ENCODE measurements at regions not wholly inside any gene's neighbourhood (a gene's known extent, or its start where the extent isn't known, plus 50 kb on each side); places are given as distances from the start of the nearest gene placed in this dataset.
"Not testable (repeated sequence)": the region's sequence is repeated elsewhere in the genome, so short reads cannot be mapped to it uniquely, and the experiment has no call there.

DNA sequence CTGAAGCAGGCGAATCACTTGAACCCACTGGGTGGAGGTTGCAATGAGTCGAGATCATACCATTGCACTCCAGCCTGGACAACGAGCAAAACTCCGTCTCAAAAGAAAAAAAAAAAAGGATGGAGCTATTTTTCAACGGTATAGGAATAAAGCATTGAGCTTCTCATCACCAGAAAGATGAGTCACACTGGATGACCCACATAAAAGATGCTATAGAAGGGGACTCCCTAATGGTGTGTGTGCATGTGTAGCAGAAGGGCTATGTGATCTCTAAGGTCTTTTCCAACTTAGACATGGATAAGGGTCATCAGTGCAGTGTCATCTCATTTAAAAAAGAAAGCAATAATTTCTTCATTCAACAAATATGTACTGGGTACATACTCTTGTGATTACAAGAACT, 476.0 kb downstream of the MFSD1 start:
- H3K4me1 ChIP-seq (ENCODE audit: insufficient read depth, low read length) = no peaks in the 10 kb centered on the region
- no peak overlapping the region for H3K4me3 ChIP-seq (ENCODE audit: low read length)
- H3K27me3 ChIP-seq (ENCODE audit: insufficient read depth, low read length) = no peaks in the 10 kb centered on the region
- H3K9me3 ChIP-seq (ENCODE audit: low read depth, low read length) = no peaks in the 10 kb centered on the region

DNA sequence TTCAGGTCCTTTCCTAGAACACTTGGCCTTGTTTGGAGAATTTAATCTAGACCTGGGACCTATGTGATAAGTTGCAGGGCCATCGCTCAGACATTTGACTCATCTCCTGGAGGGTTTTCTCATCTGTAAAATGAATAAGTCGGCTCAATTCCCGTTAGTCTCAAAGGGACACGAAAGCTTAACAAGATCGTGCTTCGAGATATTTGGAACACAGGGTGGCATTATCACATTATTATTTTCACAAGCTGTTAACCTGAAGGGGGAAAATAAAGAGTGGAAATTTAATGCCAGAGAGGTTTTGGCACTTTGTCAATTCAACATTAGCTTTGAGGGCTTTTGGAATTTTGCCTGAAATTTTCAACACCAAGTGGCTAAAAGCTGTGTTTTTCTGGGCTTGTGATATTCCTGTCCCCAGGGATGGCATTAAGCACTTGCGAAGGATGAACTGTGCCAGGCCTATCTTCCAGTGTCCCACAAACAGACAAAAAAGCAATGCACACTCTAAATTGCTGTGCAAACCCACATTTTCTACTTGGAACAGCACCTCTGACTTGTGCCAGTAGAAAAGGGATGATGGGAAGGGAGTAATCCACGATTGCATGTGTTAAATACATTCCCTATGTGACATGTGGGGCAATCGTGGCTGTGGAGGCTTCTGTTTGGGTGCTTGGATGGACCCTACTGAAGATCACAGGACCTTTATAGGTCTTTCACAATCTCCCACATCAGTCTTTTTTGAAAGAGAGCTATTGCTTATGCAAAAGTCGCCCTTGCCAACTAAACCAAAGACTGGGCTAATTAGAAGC, 478.7 kb downstream of the MFSD1 start:
- Histone ChIP-seq H3K4me3 (ENCODE audit: low read length) (no peak overlapping the region), H3K4me1 (ENCODE audit: insufficient read depth, low read length) (no peaks in the 10 kb centered on the region), H3K9me3 (ENCODE audit: low read depth, low read length) (no peaks in the 10 kb centered on the region), H3K27me3 (ENCODE audit: insufficient read depth, low read length) (no peaks in the 10 kb centered on the region)

DNA sequence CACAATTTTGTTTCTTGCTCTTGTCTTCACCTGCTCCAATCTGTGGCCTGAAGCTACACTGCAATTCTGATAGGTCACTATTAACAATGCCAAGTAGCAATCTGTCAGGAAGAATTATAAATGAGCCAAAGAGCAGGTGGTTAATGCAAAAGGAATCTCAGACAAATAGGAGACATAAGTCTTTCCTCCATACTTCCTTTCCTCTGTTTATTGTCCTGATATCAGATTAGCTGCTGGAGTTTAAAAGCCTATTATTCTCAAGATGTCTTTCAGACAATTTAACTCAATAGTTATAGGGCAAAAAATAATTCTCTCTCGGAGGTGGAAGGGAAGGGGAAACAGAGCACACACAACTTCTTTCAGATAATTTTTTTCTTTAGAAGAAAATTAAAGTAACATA, 491.6 kb downstream of the MFSD1 start:
- no peaks in the 10 kb centered on the region for H3K4me1 ChIP-seq (ENCODE audit: insufficient read depth, low read length)
- no peaks in the 10 kb centered on the region for H3K9me3 ChIP-seq (ENCODE audit: low read depth, low read length)
- no peak overlapping the region for H3K4me3 ChIP-seq (ENCODE audit: low read length)
- H3K27me3 ChIP-seq (ENCODE audit: insufficient read depth, low read length) = no peaks in the 10 kb centered on the region

DNA sequence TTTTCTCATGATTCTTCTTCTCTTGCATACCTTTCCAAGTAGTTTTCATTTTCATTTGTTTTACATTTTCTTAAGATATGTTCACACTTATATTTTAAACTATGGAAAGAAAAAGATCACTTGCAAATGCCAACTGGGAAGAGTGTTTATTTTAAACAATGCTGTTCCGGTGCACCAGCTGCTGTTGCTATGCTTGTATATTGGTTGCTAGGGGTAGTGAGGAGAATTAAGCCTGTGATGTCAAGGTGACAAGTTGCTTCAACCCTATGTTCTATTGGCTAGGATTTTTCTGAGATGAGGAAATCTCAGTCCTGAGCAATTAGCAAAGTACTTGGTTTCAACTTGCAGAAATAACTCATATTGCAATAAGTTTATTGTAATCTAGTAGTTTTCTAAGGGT, 500.1 kb downstream of the MFSD1 start:
- H3K4me3 ChIP-seq (ENCODE audit: low read length) = no peak overlapping the region
- no peaks in the 10 kb centered on the region for H3K9me3 ChIP-seq (ENCODE audit: low read depth, low read length)
- no peaks in the 10 kb centered on the region for H3K4me1 ChIP-seq (ENCODE audit: insufficient read depth, low read length)
- H3K27me3 ChIP-seq (ENCODE audit: insufficient read depth, low read length) = no peaks in the 10 kb centered on the region

DNA sequence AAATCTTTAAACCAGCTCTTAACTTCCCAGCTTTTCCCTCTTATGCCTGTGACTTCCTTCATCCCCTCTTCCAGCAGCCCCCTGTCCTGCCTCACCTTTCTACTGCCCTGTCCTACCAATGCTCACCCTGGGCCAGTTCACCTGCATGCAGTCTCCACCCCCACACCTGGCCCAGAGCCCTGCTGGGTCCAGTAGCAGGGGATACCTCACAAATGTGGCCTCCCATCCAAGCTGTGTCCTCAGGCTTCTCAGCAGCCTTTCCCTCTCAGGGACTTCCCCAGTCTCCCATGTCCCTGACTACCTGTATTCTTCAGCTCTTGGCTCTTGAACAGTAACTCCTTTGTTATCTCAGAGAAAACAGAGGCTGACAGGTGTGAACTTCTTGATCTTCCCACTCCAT, 503.2 kb downstream of the MFSD1 start:
- no peak overlapping the region for H3K4me3 ChIP-seq (ENCODE audit: low read length)

DNA sequence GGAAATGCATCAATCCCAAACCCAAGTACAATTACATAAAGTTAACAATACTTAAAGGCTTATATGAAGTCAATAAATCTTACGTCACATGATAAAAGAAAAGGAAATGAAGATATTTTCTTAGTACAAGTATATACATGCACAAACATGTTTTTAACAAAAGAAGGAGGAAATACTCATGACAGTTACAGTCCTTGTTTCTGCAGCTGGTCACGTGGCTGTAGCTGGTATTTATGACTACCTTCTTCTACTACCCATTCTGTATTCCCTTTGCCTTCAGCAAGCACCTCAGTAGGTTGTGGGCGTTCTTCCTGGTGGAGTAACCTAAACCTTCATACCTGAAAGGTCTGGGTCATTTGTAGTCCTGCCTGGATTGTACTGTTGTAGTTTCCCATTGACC, 514.9 kb downstream of the MFSD1 start:
- H3K4me3 ChIP-seq (ENCODE audit: low read length); H3K9me3 ChIP-seq (ENCODE audit: low read depth, low read length); H3K4me1 ChIP-seq (ENCODE audit: insufficient read depth, low read length); H3K27me3 ChIP-seq (ENCODE audit: insufficient read depth, low read length): not testable (repeated sequence)

More for the DNA sequence above, 503.2 kb downstream of the MFSD1 start:
- Histone ChIP-seq H3K27me3 (ENCODE audit: insufficient read depth, low read length) (no peaks in the 10 kb centered on the region), H3K9me3 (ENCODE audit: low read depth, low read length) (no peaks in the 10 kb centered on the region), H3K4me1 (ENCODE audit: insufficient read depth, low read length) (no peaks in the 10 kb centered on the region)

DNA sequence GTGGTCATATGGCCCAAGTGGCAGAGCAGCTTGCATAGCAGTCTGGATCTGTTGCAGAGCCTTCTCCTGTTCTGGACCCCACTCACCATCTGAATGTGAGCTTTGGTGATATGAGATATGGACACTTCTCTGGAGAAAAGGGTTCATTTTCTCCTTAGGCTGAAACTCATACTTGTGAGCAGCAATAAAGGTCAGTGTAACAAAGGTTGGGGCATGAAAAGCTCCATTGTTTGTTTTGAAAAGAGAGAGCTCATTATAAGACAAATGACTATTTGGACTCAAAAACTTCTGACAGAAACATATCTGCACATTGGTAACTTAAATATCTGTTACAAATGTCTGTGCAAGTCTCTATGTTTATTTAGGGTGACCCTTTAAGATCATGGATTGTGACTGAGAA, 517.3 kb downstream of the MFSD1 start:
- Histone ChIP-seq H3K4me1 (ENCODE audit: insufficient read depth, low read length) (no peaks in the 10 kb centered on the region), H3K9me3 (ENCODE audit: low read depth, low read length) (no peaks in the 10 kb centered on the region), H3K4me3 (ENCODE audit: low read length) (no peak overlapping the region), H3K27me3 (ENCODE audit: insufficient read depth, low read length) (no peaks in the 10 kb centered on the region)

DNA sequence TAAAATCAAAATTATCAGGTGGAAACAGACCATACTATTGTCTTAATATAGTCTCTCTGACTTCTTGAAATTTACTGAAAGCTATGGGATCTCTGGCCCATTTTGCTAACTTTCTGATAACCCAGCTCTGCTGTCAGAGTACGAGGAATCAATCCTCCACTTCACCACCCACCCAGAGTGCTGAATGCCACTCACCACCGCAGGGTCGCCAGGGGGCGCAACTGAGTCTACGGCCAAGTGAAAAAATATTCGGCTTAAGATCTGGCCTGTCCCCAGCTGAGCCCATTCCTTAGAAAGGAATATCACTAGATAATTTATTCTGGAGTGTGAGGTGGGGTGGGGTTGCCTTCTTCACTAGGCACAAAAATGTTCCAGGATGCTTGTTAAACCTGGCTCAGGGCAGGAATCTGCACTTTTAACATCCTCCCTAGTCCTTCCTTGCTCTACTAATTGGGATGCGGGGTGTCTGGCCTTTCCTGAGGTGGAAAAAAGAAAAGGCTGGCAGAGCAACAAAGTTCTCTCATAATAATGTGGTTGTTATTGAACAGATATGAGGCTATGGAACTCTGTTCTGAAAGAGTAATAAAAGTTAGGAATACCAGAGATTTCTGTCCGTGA, 520.6 kb downstream of the MFSD1 start:
- Histone ChIP-seq H3K9me3 (ENCODE audit: low read depth, low read length) (no peaks in the 10 kb centered on the region), H3K4me3 (ENCODE audit: low read length) (no peak overlapping the region), H3K27me3 (ENCODE audit: insufficient read depth, low read length) (no peaks in the 10 kb centered on the region), H3K4me1 (ENCODE audit: insufficient read depth, low read length) (no peaks in the 10 kb centered on the region)

DNA sequence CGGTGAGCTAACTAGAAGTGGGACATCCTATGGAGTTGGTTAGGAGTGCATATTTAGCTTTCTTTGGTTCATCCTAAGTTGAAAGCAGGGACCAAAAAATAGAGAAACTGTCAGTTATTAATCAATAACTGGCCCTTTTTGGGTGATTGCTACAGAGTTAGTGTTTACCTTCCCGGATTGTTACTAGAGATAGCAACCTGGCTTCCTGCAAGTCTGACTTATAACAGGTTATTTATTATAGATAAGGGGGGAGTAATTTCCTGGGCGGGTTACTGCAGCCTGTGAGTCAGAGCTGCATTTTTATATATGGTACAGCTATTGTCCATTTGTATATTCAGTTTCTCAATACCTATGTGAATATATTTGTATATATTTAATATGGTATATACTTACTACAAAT, 522.0 kb downstream of the MFSD1 start:
- Histone ChIP-seq H3K4me1 (ENCODE audit: insufficient read depth, low read length) (no peaks in the 10 kb centered on the region), H3K9me3 (ENCODE audit: low read depth, low read length) (no peaks in the 10 kb centered on the region), H3K4me3 (ENCODE audit: low read length) (no peak overlapping the region), H3K27me3 (ENCODE audit: insufficient read depth, low read length) (no peaks in the 10 kb centered on the region)

DNA sequence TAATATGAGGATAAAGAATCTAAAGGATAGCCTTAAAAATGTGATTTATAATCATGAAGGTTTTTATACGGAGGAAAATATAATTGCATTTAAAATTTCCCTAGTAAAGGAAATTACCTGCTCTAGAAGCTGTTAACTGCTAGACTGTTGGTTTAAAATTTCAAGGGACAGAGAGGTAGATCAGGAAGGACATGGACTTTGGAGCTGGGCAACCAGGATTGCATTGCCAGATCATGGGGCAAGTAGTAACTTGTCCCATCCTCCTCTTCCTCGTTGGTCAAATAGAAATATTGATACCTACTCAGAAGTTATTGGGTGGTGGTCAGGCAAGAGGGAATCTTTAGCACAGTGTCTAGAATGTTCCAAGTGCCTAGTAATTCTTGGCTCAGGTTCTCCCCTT, 525.1 kb downstream of the MFSD1 start:
- no peaks in the 10 kb centered on the region for H3K9me3 ChIP-seq (ENCODE audit: low read depth, low read length)
- no peaks in the 10 kb centered on the region for H3K4me1 ChIP-seq (ENCODE audit: insufficient read depth, low read length)
- H3K27me3 ChIP-seq (ENCODE audit: insufficient read depth, low read length) = no peaks in the 10 kb centered on the region
- H3K4me3 ChIP-seq (ENCODE audit: low read length) = no peak overlapping the region

DNA sequence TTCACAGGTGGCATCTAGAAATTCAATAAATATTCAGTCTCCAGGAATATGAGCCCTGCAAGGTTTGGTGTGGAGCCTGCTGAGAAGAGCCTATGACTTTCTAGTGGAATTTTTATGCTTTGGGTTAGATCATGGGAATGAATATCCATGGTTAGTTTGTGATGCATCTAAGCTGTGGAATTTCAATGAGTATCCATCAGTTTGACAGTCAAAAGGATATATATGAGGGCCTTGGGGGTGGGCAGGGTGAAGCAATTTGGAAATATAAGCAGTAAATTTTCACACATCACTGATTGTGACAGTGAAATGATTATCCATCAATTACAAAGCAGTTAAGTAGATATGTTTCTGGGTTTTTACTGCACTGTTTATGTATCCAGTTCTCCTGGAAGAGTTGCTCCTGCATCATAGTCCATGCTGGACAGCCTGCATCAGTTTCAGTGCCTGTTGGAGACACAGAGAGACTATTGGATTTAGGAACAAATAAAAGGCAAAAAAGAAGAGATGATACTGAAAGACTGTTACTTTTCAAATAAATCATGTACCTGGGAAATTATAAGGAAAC, 530.8 kb downstream of the MFSD1 start:
- Histone ChIP-seq H3K4me1 (ENCODE audit: insufficient read depth, low read length) (no peaks in the 10 kb centered on the region), H3K9me3 (ENCODE audit: low read depth, low read length) (no peaks in the 10 kb centered on the region), H3K4me3 (ENCODE audit: low read length) (no peak overlapping the region), H3K27me3 (ENCODE audit: insufficient read depth, low read length) (no peaks in the 10 kb centered on the region)

DNA sequence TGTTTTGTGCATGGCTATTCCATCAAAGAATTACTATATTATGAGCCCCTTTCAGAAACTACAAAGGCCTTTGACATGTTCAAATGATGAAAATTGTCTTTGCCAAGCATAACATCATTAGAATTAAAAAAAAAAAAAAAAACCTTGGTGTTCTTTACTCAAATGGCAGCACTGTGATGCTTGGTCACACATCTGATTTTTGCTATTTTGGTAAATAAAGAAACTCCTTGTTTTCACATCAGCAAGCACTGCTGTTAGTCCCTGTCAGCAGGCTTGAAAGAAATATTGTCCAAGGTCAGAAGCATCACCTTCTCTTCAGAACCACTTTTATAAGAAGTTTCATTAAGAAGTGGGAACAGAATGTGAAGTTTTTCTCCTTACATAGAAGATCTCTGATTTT, 537.3 kb downstream of the MFSD1 start:
- no peak overlapping the region for H3K4me3 ChIP-seq (ENCODE audit: low read length)
- H3K27me3 ChIP-seq (ENCODE audit: insufficient read depth, low read length) = no peaks in the 10 kb centered on the region
- peaks cover 5% of the 10 kb centered on the region for H3K9me3 ChIP-seq (ENCODE audit: low read depth, low read length)
- no peaks in the 10 kb centered on the region for H3K4me1 ChIP-seq (ENCODE audit: insufficient read depth, low read length)

DNA sequence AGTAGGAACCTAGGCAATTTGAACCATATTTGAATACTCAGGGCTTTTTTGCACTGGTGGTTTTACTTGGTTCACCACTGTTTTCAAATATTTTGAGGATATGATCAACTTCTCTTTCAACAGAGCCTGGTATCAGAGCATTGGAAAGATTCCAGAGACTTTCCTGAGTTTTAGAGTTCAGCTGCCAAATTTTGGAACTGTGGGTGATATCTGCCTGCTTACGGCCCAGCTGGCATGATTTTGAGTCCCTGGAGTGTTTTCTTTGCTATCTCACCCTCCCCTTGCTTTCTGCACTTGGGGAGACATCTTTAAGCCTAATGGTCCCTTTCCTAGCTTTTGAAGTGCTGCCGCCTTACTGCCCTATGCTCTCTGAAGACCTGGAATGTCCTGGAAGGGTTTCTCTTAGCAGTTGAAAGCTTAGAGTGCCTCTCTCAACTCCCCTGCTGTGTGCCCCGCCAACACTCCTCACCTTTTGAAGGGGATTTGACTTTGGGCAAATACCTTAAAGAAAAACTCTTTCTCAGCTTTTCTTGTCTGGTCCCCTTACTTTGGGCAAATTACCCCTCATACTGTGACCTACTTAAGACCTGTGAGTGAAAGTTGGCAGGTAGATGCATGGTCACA, 539.1 kb downstream of the MFSD1 start:
- Histone ChIP-seq H3K27me3 (ENCODE audit: insufficient read depth, low read length) (no peaks in the 10 kb centered on the region), H3K4me3 (ENCODE audit: low read length) (no peak overlapping the region), H3K9me3 (ENCODE audit: low read depth, low read length) (peaks cover 5% of the 10 kb centered on the region), H3K4me1 (ENCODE audit: insufficient read depth, low read length) (no peaks in the 10 kb centered on the region)

DNA sequence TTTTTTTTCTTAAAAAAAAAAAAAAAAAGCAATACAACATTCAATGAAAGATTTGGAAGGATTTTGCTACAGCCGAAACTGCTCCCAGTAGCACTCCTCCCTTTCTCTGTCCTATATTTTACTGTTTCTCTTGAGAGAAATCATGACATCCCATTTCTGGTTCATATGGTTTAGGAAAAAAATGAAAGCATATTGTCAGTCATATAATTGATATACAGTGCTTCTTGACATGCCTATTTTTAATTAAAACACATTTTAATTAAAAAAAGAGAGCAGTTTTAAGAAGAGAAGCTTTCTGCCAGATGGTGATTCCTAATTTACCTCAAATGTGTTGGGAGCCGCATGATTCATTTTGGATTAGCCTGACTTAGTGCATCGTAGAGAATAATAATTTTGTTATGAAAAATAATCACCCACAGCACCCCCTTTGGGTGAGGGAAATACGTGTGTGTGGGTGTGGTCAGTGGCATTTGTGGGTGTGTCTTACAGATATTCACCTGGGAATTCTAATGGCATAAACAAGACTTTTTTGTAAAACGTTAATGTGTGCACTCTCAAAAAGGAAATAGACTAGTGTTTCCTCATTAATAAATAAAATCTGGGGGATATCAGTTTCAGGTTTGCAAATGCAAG, 544.5 kb downstream of the MFSD1 start:
- H3K9me3 ChIP-seq (ENCODE audit: low read depth, low read length) = no peaks in the 10 kb centered on the region
- no peaks in the 10 kb centered on the region for H3K27me3 ChIP-seq (ENCODE audit: insufficient read depth, low read length)
- no peak overlapping the region for H3K4me3 ChIP-seq (ENCODE audit: low read length)
- no peaks in the 10 kb centered on the region for H3K4me1 ChIP-seq (ENCODE audit: insufficient read depth, low read length)

DNA sequence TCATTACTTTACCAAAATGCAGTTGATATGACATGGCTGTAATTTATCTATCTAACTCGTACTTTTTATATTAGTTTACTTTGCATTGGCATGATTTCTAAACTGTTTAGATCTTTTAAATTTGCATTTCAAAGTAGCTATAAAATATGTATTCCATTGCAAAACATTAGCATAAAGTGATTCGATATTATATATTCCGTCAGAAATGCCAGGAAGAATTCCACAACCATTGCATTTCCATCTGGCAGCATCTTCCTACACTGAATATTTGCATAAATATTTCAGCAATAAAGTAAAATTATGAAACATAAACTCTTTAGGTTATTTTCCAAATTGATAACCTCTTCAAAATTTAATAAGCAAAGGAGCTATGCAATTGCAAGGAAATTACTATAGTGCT, 546.6 kb downstream of the MFSD1 start:
- H3K4me1 ChIP-seq (ENCODE audit: insufficient read depth, low read length) = no peaks in the 10 kb centered on the region
- no peaks in the 10 kb centered on the region for H3K9me3 ChIP-seq (ENCODE audit: low read depth, low read length)
- no peak overlapping the region for H3K4me3 ChIP-seq (ENCODE audit: low read length)
- H3K27me3 ChIP-seq (ENCODE audit: insufficient read depth, low read length) = no peaks in the 10 kb centered on the region
